OCI-M2 (cell line): ENCODE measurements at regions not wholly inside any gene's neighbourhood (a gene's known extent, or its start where the extent isn't known, plus 50 kb on each side); places are given as distances from the start of the nearest gene placed in this dataset.
"Not testable (repeated sequence)": the region's sequence is repeated elsewhere in the genome, so short reads cannot be mapped to it uniquely, and the experiment has no call there.

ENCODE experiments used
- DNase-seq: peaks from one replicate; lab custom pipeline; 2025; ENCODE audit not compliant: unreplicated experiment; lab: John Stamatoyannopoulos, UW

- DNase-seq, result not testable (repeated sequence)
Measured at GRCh38 chr14:40954448-40955130, 652.1 kb upstream of the LRFN5 start.

DNA sequence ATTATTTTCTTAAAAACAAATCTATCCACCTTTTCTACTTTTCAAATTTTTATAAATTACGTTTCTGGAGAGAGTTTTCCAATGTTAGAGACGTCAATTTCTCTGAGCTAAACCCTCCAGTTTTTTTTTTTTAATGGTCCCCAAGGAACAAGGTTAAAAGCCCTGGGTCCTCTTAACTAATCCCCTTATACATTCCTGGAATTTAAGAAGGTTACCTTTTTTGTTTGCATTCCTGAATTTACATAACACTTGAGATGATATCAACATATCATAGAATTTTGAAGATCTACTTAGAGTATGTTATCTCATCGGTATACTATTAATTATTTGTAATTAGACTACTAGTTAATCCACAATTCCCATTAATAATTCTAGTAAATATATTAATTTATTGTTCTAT, 662.2 kb upstream of the LRFN5 start:
- DNase-seq, result no peak

- no peak for DNase-seq
Measured at GRCh38 chr14:40936861-40937260, 669.8 kb upstream of the LRFN5 start.

GRCh38 chr14:40920380-40920779, 686.3 kb upstream of the LRFN5 start:
- no peak for DNase-seq

DNA sequence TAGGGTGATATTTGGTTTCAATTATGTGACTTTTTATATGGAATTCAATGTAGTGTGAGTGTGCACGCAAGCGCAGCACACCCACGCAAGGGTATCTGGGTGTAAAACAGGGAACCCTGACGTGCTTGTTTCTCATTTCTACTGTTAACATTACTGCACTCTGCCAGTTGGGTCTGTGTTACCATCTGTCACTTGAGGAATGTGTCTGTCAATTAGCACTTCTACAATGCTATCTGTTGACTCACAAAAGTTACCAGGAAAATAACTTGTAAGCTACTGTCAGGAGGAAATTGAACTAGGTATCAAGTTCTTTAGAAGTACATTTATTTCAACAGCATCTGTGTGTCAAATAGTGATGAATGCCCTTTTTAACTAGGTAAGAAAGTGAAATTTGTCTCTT, 695.5 kb upstream of the LRFN5 start:
- DNase-seq, result no peak

DNA sequence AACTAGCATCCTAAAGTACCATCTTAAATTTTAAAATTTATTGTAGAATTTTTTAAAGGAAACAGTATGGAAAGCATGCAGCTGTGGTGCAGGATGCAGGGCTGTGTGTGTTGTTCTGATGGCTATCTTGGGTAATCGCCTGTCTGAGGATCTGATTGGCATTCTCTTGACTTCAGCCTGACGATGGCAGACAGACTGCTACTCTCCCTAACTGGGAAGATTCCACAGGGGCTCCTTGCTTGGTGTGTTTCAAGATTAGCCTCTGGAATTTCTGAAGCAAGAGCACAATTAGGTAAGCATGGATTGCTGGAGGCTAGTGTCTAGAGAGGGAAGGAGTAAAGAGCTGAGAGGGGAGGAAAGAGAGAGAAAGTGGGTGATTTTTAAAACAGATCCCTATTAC, 696.8 kb upstream of the LRFN5 start:
- no peak for DNase-seq

DNA sequence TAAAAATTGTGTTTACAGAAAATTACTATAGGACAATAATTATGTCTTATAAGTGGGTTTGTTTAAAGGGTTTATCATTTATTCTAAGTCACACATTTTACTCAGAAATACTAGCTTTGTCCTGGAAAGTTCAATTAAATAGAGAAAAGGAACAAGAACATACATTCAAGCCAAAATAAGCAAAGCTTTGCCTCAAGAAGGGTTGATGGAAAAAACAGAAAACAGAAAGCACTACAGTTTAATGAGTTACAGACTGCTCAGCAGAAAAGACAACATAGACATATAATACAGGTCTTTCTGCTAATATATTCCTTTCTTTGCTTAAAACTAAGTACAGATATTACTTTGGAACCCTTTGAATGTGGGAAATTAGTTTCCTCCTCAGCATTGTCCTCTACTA, 703.0 kb upstream of the LRFN5 start:
- no peak for DNase-seq

- no peak for DNase-seq
Measured at GRCh38 chr14:40899435-40899834, 707.2 kb upstream of the LRFN5 start.

DNA sequence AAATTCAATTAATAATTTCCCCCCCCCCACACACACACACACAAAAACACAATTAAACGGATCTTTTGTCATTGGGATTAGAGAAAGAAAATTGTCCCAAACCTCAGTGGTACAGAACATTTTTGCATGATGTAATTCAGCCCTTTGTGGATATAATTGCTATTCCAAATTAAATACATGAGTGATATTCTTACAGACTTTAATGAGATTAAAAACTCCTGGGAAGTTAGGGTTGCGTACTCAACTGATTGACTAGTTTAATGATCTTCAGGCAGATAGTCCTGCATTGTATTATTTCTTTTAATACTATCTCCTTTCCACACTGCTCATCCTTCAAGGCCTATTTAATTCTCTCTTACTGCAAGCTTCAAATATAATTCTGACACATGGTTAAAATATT, 711.8 kb upstream of the LRFN5 start:
- DNase-seq, result no peak

GRCh38 chr14:40889126-40889525, 717.5 kb upstream of the LRFN5 start:
- DNase-seq, result no peak

DNA sequence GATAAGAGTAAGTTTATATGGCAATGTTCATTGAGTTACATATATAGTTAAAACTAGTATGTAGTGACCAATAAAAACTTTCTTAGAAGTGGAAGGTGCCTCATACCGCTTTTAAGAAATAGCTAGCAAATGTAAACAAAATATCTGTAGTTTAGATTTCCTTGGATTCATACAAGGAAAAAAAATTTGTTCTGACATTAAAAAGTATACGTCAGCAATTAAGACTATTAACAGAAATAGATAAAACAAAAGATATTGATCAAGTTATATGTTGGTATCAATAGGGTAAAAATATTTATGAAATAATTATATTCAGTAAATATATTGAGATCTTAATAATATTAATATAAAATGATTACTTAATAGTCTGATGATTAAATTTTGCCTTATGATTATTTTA, 718.8 kb upstream of the LRFN5 start:
- no peak for DNase-seq

DNA sequence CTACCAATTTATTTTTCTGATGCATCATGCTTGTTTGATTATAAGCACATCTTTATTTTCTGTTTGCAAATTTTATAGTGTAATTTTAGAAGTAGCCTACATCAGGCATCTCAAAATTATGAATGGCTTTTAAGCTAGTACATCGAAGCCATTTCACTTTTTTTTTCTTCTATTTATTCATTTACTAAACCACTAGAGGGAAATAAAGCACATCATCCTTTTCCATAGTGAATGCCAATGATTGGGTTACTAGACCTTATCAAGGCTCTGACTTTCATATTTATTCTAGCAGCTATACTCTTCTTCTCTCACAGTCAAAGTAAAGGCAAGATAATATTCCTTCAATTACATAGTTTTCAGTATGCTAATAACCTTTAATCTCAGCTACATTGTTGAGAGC, 736.4 kb upstream of the LRFN5 start:
- no peak for DNase-seq

DNA sequence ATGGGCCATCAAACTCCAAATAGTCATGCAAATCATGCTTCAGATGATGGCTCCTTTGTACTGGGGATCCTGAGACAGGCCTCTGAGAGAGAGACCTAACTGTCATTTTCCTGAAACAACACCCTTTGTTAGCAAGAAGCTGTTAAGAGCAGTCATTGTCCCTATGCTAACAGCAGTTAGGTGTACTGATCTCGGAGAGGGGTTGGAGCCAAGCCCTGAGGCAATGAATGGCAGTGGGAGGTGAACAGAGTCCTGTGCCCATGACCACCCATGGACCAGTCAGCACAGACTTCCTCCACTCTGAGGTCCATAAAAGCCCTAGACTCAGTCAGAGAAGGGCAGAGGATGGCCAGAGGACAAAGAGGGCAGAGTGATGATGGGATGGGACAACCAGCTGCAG, 747.6 kb upstream of the LRFN5 start:
- no peak for DNase-seq

DNA sequence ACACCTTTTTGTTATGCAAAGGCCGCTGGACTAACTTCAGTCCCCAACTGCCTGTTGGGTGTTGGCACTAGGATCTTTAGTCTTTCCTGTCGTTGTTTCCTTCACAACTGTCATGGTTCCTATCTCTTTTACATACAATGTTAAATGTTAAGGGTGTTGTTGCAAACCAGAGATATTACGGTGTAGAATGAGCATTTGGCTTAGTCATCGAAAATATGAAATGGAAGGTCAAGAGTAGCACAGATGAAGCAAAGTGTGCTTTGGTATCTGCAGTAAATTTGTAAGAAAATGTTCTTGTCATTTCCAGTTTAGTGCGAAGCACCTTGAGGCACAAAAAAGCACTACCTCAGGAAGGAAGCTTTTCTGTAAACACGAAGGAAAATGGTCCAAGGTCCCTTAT, 751.3 kb upstream of the LRFN5 start:
- no peak for DNase-seq

- DNase-seq, result no peak
Measured at GRCh38 chr14:40850191-40850590, 756.5 kb upstream of the LRFN5 start.

DNA sequence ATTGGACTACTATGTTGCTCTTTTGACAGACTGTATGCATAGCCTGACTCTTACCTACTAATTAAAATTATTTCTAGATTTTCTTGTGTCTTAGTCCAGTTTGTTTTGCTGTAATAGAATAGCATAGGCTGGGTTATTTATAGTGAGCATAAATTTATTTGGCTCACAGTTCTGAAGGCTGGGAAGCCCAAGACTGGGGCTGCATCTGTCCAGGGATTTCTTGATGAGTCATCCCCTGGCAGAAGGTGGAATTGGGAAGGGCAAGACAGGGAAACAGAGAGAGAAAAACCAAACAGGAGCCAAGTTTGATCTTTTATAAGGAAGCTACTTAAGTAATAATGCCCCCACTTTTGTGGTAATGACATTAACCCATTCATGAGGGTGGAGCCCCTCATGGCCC, 759.2 kb upstream of the LRFN5 start:
- no peak for DNase-seq

DNA sequence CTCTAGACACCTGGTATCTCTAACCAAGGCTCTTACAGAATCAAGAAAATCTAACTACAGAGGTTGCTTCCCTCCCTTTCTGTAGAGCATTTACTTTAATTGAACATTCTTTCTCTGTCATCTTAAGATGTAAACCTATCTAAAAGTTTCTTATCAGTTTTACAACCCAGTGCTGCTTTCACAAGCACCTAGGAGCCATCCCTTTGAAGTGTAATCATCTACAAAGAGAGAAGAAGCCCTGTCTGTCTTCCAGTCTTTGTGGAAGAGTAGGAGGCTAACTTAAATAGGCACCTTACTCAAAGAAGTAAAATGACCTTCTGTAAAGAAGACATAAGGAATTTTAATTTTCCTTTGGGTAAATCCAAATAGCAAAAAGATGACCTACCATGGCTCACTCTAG, 763.9 kb upstream of the LRFN5 start:
- DNase-seq, result no peak

GRCh38 chr14:40841886-40842285, 764.8 kb upstream of the LRFN5 start:
- no peak for DNase-seq

GRCh38 chr14:40838601-40839000, 768.1 kb upstream of the LRFN5 start:
- no peak for DNase-seq

DNA sequence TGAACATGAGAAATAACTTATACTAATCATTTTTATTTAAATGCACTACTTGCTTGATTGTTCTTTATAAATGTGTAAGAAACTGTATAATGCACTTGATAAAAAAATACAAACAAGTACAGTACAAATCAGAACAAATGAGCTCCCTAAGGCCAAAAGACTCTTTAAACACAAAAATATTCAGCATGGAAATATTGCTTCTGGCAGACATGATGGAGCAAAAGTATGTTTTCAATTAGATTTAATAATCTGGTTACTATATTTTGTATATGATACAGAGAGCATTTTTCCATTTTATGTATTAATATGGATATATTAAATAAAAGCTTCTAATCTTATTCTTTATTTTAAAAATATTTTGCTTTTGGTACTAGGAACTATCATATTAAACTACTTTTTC, 800.2 kb upstream of the LRFN5 start:
- DNase-seq, result no peak

GRCh38 chr14:40796168-40796567, 810.5 kb upstream of the LRFN5 start:
- no peak for DNase-seq

DNA sequence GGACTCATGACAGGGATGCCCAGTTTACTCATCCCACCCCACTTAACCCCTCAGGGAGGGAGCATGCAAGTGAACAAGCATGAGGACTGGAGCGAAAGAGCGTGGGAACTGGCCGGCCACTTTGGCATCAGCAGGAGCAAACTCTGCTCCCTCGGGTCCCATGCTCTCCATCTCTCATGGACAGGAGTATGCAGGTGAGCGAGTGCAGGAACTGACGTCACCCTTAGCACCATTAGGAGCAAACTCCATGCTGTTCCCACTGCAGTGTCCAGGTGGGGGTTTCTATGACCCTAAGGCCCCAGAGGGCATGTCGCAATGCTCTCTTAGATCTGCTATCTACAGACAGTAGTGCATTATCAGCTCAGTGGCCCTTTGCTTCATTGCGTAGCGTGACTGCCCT, 821.8 kb upstream of the LRFN5 start:
- DNase-seq, result no peak

GRCh38 chr14:40762685-40763084, 844.0 kb upstream of the LRFN5 start:
- DNase-seq, result no peak

DNA sequence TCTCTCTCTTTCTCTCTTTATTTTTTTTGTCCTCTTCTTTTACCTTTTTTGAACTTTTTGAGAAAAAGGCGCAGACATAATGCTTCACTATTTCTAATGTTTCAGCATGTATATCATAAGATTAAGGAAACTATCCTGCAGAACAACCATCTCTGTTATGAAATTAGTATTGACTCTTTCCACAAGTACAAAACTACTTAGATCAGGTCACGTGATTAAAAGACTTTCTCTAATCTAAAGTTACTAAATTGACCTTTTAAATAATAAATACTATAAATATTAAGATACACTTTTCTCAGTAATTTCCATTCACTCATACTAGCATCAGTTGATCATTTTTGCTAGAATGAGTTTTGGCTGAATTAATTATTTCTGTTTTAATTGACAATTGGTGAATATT, 844.5 kb upstream of the LRFN5 start:
- no peak for DNase-seq
